GM12878 (cell line): ENCODE measurements at regions not wholly inside any gene's neighbourhood (a gene's known extent, or its start where the extent isn't known, plus 50 kb on each side); places are given as distances from the start of the nearest gene placed in this dataset.

ENCODE experiments used
- CREM ChIP-seq: IDR thresholded peaks from 2 replicates; pipeline ENCODE4 v1.6.1; 2014; ENCODE audit warnings: antibody characterized with exemption, low read depth
- HDGF ChIP-seq: fragments of 450-650 bp; IDR thresholded peaks from 2 replicates; pipeline ENCODE4 v1.6.1; 2016; ENCODE audit warnings: antibody characterized with exemption
- IKZF1 ChIP-seq: fragments of 450-650 bp; conservative IDR thresholded peaks from 2 replicates; pipeline ENCODE4 v1.6.1; 2017; ENCODE audit warnings: antibody characterized with exemption, mild to moderate bottlenecking
- MTA3 ChIP-seq: IDR thresholded peaks from 2 replicates; pipeline ENCODE4 v1.6.1; 2012; ENCODE audit warnings: low read length, inconsistent platforms, borderline replicate concordance
- NFYA ChIP-seq: IDR thresholded peaks from 2 replicates; pipeline ENCODE4 v1.6.1; 2011; ENCODE audit warnings: low read depth, mild to moderate bottlenecking, low read length, improper control_type of control experiment, borderline replicate concordance
- NR2F1 ChIP-seq: fragments of 450-650 bp; conservative IDR thresholded peaks from 2 replicates; pipeline ENCODE4 v1.6.1; 2017; ENCODE audit warnings: mild to moderate bottlenecking
- PML ChIP-seq: IDR thresholded peaks from 2 replicates; pipeline ENCODE4 v1.6.1; 2012; ENCODE audit warnings: low read length, inconsistent platforms
- POLR2AphosphoS2 ChIP-seq: IDR thresholded peaks from 2 replicates; pipeline ENCODE4 v1.6.1; 2011; ENCODE audit warnings: low read depth, mild to moderate bottlenecking, low read length, improper control_type of control experiment, moderate library complexity
- RAD21 ChIP-seq: IDR thresholded peaks from 2 replicates; pipeline ENCODE4 v1.6.1; 2011; ENCODE audit warnings: mild to moderate bottlenecking, low read depth, low read length, moderate library complexity; ENCODE audit not compliant: insufficient read depth
- RELA ChIP-seq: fragments of 450-650 bp; IDR thresholded peaks from 2 replicates; pipeline ENCODE4 v1.8.0; 2014; ENCODE audit warnings: borderline replicate concordance; ENCODE audit not compliant: partially characterized antibody
- SIN3A ChIP-seq: IDR thresholded peaks from 2 replicates; pipeline ENCODE4 v1.6.1; 2012; ENCODE audit warnings: low read depth, low read length, improper control_type of control experiment
- SRF ChIP-seq, 2 experiments: IDR thresholded peaks; 2 replicates each; pipeline ENCODE4 v1.6.1; 2011; ENCODE audit warnings: low read depth in 2 of 2, low read length in 2 of 2, mild to moderate bottlenecking in 1 of 2, moderate library complexity in 1 of 2
- ZZZ3 ChIP-seq: IDR thresholded peaks from 2 replicates; pipeline ENCODE4 v1.6.1; 2011; ENCODE audit warnings: low read depth; ENCODE audit not compliant: control insufficient read depth, insufficient read length
- TF ChIP-seq, protein P1 (sequence below): fragments of 450-650 bp; IDR thresholded peaks from 2 replicates; pipeline ENCODE4 v1.6.1; 2016; ENCODE audit warnings: mild to moderate bottlenecking
- TF ChIP-seq, protein P2 (sequence below): fragments of 450-650 bp; IDR thresholded peaks from 2 replicates; pipeline ENCODE4 v1.6.1; 2017; ENCODE audit warnings: mild to moderate bottlenecking, low read depth, inconsistent platforms; ENCODE audit not compliant: poor library complexity, severe bottlenecking
- TF ChIP-seq, protein P3 (sequence below): fragments of 450-650 bp; IDR thresholded peaks from 2 replicates; pipeline ENCODE4 v1.6.1; 2017; ENCODE audit warnings: mild to moderate bottlenecking
- TF ChIP-seq, protein P4 (sequence below), 3 experiments: IDR thresholded peaks in 2 of 3; conservative IDR thresholded peaks in 1 of 3; 2 replicates each; pipeline ENCODE4 v1.5.1; 2011; ENCODE audit warnings: low read depth in 3 of 3, low read length in 3 of 3, mild to moderate bottlenecking in 3 of 3, control low read depth in 2 of 3, moderate library complexity in 2 of 3, inconsistent platforms in 1 of 3, mixed read lengths in 1 of 3; ENCODE audit not compliant: control insufficient read depth in 2 of 3, insufficient read depth in 1 of 3; ENCODE audit errors: extremely low read depth in 1 of 3
- TF ChIP-seq, protein P5 (sequence below): fragments of 150-350 bp; IDR thresholded peaks from 2 replicates; pipeline ENCODE4 v1.6.1; 2014; ENCODE audit warnings: mild to moderate bottlenecking, low read depth, low read length

DNA sequence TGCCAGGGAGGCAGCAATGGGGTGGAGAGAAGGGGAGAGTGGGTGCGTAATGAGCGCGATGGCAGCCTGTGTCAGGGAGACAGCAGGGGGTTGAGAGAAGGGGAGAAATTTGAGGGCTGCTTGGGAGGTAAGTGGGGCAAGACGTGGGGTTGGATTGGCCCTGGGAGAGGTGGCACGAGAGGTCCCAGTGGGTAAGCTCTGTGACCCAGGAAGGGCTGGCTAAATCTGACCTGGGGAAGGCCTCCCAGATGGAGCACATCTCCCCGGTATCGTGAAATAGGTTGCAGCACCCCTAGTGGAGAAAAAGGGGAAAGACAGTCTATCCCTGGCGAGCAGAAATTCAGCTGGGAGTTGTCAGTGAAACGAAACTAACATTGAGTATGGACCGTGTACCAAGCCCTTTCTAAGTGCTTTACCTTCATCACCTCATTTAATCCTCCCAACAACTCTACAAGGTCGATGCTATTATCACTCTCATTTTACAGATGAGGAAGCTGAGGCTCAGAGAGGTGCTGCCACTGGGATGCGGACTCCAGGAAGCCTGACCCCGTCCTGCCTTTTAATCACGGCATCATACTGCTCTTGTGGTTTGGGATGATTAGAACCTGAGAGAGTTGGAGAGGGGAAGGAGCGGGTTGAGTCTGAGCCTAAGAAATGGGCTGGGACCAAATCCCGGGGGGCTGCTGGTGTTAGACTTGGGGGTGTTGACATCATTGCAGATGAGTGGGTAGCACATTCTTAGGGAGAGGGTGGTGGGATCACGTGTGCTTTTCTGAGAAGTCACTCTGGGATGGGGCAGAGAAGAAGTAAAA lies 56.6 kb upstream of the RPL11 start (continued):
- no peak for TF ChIP-seq SRF (IDR thresholded peaks at IDR 0.05; ENCODE audit: low read depth in 2 of 2, low read length in 2 of 2)
- TF ChIP-seq, protein P1, sequence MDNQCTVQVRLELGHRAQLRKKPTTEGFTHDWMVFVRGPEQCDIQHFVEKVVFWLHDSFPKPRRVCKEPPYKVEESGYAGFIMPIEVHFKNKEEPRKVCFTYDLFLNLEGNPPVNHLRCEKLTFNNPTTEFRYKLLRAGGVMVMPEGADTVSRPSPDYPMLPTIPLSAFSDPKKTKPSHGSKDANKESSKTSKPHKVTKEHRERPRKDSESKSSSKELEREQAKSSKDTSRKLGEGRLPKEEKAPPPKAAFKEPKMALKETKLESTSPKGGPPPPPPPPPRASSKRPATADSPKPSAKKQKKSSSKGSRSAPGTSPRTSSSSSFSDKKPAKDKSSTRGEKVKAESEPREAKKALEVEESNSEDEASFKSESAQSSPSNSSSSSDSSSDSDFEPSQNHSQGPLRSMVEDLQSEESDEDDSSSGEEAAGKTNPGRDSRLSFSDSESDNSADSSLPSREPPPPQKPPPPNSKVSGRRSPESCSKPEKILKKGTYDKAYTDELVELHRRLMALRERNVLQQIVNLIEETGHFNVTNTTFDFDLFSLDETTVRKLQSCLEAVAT, result peak; percentile 69; the same call in 1 of the 2 replicates
- peak; percentile 88 for TF ChIP-seq RAD21
- 0 out of 2 replicates have a peak, but pooled peaks have one; percentile 22 for TF ChIP-seq NR2F1
- TF ChIP-seq, protein P2, sequence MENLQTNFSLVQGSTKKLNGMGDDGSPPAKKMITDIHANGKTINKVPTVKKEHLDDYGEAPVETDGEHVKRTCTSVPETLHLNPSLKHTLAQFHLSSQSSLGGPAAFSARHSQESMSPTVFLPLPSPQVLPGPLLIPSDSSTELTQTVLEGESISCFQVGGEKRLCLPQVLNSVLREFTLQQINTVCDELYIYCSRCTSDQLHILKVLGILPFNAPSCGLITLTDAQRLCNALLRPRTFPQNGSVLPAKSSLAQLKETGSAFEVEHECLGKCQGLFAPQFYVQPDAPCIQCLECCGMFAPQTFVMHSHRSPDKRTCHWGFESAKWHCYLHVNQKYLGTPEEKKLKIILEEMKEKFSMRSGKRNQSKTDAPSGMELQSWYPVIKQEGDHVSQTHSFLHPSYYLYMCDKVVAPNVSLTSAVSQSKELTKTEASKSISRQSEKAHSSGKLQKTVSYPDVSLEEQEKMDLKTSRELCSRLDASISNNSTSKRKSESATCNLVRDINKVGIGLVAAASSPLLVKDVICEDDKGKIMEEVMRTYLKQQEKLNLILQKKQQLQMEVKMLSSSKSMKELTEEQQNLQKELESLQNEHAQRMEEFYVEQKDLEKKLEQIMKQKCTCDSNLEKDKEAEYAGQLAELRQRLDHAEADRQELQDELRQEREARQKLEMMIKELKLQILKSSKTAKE, result no peak
- TF ChIP-seq IKZF1, result peak; percentile 63
- TF ChIP-seq SIN3A, result 0 out of 2 replicates have a peak, but pooled peaks have one; percentile 50
- 0 out of 2 replicates have a peak, but pooled peaks have one; percentile 4 for TF ChIP-seq MTA3
- no peak for TF ChIP-seq RELA
- peak; percentile 95 for TF ChIP-seq HDGF
- no peak for TF ChIP-seq PML
- TF ChIP-seq, protein P3, sequence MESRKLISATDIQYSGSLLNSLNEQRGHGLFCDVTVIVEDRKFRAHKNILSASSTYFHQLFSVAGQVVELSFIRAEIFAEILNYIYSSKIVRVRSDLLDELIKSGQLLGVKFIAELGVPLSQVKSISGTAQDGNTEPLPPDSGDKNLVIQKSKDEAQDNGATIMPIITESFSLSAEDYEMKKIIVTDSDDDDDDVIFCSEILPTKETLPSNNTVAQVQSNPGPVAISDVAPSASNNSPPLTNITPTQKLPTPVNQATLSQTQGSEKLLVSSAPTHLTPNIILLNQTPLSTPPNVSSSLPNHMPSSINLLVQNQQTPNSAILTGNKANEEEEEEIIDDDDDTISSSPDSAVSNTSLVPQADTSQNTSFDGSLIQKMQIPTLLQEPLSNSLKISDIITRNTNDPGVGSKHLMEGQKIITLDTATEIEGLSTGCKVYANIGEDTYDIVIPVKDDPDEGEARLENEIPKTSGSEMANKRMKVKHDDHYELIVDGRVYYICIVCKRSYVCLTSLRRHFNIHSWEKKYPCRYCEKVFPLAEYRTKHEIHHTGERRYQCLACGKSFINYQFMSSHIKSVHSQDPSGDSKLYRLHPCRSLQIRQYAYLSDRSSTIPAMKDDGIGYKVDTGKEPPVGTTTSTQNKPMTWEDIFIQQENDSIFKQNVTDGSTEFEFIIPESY, result peak; percentile 94
- TF ChIP-seq, protein P4, sequence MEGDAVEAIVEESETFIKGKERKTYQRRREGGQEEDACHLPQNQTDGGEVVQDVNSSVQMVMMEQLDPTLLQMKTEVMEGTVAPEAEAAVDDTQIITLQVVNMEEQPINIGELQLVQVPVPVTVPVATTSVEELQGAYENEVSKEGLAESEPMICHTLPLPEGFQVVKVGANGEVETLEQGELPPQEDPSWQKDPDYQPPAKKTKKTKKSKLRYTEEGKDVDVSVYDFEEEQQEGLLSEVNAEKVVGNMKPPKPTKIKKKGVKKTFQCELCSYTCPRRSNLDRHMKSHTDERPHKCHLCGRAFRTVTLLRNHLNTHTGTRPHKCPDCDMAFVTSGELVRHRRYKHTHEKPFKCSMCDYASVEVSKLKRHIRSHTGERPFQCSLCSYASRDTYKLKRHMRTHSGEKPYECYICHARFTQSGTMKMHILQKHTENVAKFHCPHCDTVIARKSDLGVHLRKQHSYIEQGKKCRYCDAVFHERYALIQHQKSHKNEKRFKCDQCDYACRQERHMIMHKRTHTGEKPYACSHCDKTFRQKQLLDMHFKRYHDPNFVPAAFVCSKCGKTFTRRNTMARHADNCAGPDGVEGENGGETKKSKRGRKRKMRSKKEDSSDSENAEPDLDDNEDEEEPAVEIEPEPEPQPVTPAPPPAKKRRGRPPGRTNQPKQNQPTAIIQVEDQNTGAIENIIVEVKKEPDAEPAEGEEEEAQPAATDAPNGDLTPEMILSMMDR (IDR thresholded peaks at IDR 0.05 in 2 of 3, conservative IDR thresholded peaks at IDR 0.05 in 1 of 3; ENCODE audit: control insufficient read depth in 2 of 3, extremely low read depth in 1 of 3, insufficient read depth in 1 of 3, low read depth in 3 of 3, low read length in 3 of 3), result peak; percentile 82 to 97 (median 84)
- peak; percentile 10; the same call in 1 of the 2 replicates for TF ChIP-seq CREM
- TF ChIP-seq ZZZ3, result no peak
- TF ChIP-seq POLR2AphosphoS2, result no peak
- TF ChIP-seq NFYA, result no peak
- TF ChIP-seq, protein P5, sequence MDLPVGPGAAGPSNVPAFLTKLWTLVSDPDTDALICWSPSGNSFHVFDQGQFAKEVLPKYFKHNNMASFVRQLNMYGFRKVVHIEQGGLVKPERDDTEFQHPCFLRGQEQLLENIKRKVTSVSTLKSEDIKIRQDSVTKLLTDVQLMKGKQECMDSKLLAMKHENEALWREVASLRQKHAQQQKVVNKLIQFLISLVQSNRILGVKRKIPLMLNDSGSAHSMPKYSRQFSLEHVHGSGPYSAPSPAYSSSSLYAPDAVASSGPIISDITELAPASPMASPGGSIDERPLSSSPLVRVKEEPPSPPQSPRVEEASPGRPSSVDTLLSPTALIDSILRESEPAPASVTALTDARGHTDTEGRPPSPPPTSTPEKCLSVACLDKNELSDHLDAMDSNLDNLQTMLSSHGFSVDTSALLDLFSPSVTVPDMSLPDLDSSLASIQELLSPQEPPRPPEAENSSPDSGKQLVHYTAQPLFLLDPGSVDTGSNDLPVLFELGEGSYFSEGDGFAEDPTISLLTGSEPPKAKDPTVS, result no peak
